NCI-H1105 treated with DMSO at 0.1 percent for 48 hours (cell line): ENCODE measurements at regions not wholly inside any gene's neighbourhood (a gene's known extent, or its start where the extent isn't known, plus 50 kb on each side); places are given as distances from the start of the nearest gene placed in this dataset.

Experiments used
- DNase-seq: peaks from one replicate; lab custom pipeline; 2025; lab: John Stamatoyannopoulos, UW

DNA sequence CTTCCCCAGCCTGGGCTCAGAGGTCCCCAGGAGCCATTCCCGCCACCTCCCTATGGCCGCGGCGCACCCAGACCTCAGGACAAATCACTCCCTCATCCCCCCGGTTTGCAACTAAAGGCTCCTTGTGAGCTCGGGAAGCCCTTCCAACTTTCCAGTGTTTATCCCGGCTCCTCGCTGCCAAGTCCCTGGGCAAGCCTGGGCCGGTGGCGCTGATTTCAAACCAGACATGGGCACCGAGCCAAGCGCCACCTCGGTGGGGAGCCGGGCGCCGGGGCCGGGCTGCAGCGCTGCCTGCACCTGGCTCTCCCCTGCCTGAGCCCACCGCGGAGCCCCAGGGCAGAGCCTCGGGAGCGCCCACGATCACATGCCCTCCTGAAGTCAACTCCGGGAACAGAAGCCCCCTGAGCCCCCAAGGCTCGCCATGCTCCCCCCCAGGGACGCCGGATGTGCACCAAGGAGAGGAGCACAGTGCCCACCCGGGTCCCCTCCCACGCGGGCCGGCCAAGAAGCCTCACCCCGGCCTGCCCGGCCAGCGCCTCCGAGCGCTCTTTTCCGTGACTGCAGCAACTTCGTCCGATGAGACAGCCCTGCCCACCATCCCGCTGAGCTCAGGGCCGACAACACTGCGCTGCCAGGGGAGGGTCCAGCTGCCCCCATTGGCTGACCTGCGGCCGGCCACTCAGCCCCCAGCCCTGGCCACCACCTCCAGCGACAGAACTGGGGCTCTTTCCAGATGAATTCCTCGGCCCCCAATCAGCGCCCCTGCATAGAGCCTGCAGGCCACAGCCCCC, 50.0 kb downstream of the NCOR2 start:
- DNase-seq, result peak; percentile 97

DNA sequence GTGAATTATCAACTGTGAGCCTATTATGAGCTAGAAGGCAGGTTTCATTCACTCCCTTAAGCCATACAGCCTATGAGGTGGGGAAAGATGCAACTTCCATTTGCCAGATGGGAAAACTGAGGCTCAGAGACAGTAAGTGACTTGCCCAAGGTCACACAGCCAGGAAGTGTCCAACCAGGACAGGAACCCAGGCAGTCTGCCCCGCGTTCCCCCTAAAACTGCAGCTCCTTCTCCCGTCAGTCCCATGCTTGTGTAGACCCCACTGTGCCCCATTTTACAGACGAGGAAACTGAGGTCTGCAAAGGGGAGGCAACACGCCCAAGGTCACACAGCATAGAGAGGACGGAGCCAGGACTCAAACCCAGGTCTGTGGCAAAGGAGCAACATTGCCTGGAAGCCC, 50.6 kb downstream of the NCOR2 start:
- no peak for DNase-seq

DNA sequence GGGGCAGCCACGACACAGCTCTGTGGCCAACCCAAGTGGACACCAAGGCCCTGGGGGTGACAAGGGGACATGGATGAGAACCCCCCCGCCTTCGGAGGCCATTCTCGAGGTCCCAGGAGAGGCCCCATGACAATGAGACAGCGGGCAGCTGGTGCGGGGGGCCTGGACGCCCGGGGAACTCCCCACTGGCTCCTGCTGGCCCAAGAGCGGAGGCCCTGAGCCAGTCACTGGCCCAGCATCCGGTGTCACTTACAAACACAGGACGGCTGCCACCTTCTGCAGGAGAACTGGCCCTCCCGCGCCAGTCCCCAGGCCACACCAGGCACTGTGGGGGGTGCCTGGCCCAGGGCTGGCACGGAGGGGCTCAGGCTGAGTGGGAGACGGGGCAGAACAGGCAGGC, 51.4 kb downstream of the NCOR2 start:
- DNase-seq, result no peak

DNA sequence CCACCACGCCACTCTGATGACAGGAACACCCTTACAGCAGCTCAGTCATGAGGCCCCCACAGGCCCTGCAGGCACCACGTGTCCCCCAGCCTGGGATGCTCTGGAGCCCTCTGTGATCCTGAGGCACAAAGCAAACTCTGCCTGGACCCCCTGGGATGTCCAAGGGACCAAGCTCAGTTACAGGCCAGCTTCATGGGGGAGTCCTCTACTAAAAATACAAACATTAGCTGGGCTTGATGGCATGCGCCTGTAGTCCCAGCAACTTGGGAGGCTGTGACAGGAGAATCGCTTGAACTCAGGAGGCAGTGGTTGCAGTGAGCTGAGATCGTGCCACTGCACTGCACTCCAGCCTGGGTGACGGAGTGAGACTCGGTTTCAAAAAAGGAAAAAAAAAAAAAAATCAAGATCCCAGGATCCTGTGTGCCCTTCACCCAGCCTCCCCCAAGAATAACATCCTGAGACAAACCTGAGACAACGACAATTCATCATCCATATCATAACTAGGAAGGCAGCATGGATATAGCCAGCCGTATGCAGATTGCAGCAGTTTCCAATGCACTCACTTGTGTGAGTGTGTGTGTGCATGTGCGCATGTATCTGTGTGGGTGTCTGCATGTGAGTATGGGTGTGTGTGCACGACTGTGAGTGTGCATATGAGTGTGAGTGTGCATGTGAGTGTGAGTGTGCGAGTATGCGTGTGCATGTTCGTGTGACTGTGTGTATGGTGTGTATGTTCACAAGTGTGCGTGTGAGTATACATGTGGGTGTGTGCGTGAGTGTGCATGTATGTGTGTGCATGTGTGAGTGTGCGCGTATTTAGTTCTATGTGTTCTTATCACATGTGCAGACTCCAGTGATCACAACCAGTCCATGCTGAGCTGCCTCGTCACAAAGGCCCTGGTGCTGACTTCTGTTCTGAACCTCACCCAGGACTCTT, 52.1 kb downstream of the NCOR2 start:
- DNase-seq, result no peak

DNA sequence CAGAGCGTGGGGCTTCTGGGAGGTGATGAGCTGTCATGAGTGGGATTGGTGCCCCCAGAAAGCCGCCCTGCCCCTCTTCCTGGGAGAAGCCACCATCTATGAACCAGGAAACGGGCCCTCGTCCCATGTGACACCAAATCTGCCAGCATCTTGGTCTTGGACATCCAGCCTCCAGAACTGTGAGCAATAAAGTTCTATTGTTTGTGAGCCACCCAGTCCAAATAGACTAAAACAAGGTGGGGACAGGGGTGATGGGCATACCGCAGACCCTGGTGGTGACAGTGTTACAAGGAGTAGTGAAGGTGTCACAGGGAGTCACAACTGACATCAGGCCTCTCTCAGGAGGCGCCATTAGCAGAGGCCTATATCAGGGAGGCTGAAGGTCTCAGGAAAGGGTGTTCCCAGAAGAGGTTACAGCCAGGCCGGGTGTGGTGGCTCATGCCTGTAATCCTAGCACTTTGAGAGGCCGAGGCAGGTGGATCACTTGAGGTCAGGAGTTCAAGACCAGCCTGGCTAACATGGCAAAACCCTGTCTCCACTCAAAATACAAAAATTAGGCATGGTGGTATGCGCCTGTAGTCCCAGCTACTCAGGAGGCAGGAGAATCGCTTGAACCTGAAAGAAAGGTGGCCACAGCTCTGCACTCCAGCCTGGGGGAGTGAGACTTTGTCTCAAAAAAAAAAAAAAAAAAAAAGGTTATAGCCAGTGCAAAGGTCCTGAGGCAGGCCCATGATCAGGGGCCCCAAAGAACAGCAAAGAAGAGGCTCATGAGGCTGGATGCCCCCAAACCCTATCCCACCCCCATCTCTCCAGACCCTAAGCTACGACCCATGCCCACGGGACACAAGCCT, 53.0 kb downstream of the NCOR2 start:
- no peak for DNase-seq

DNA sequence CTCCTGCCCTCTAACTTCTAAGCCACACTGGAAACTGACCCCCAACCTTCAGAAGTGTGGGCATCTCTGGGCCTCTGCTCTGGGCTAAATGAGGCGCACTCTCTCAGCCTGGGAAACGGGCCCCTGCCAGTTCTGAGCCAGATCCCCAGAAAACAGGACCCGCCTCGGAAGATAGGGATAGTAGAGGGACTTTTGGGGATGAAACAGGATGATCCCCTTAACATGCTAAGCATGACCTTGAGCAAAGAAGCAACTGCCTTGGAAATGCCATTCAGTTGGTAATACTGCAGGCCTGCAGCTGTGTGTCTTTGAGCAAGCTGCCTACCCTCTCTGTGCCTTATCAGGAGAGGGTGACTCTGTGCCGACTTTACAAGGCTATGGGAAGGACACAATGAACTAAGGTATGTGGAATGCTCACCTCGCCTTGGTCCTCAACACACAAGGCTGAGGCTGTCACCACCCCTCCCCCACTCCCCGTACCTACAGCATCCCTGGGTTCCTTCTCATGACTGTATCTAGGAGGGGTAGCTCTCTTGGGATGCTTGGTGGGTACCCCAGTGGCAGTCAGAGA, 54.0 kb downstream of the NCOR2 start:
- DNase-seq, result no peak

DNA sequence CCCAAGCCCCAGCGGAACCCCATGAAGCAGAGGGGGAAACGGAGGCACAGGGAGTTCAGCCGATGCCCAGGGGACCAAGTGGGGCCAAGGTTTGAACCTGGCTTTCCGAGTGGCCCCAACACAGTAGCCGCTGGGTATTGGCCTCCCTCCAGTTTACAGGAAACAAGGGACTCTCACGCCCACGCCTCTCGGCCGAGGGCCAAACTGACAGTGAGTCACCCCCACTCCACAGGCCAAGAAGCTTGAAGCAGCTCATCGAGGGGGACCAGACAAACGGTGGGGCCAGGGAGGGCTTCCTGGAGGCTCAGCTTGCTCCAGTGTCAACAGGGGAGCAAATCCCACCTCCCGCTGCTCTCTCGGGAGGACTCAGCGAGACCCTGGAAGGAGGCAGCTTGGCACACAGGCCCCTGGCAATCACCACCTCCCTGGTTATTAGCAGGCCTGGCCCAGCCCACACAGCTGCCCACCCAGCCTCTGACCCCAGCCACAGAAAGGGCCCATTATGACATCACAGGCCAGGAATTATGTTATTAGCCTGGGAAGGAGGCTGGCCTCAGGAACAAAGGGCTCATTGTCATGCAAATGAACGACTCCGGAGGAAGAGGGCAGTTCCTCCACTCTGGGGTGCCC, 54.6 kb downstream of the NCOR2 start:
- peak; percentile 55 for DNase-seq

DNA sequence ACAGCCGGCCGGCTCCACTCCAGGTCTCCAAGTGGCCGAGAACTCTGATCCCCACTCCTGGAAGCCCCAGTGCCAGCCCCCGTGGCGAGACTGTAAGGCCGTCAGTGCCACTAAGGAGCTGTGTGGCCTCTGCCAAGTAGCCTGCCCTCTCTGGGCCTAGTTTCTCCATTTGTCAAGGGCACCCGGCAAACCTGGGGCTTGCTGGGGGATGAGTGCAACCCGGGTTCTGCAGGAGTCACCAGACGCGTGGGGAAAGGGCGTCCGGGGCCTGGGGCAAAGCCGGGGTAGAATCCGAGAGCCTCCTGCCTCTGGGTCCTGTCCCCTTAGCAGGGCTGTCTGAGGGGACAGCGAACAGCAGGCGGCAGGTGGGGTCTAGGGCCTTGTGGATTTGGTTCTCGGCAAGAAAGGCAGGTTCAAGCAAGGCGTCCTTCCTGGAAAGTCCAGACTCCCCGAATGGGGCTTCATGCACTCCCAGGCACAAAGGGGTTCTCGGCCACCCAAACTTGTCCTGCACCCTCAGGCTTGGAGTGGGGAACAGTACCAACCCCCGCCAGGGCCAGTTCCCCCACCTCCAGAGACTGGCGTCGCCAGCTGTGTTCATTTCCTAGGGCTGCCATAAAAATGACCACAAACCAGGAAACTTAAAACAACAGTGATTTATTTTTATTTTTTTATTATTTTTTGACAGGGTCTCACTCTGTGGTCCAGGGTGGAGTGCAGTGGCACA, 56.0 kb downstream of the NCOR2 start:
- no peak for DNase-seq

DNA sequence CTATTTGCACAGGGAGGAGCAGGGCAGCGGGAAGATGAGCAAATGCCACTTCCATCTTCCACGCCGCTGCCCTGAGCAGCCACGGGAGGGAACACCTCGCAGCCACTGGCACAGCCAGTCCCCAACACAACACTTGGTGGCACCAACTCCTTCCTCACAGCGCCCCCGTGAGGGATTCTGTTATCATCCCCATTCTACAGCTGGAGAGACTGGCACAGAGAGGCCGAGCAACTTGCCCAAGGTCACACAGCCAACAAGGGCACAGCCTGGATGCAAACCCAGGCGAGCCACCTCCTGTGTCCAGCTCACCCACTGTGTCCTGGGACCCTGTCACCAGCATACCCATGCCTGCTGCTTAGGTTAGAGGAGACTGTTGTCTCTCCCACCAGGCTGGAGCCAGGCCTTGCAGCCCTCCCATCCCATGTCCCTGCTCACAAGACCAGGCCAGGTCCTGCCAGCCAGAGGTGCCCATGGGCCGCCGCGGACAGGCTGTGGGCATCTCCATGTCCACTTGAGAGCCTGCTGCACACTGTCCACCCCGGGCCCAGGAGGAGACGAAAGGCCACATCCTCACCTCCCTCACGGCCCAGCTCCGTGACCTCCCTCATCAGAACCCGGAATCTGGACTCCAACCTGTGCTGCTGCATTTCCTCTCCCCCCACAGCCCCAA, 57.0 kb downstream of the NCOR2 start:
- DNase-seq, result no peak

DNA sequence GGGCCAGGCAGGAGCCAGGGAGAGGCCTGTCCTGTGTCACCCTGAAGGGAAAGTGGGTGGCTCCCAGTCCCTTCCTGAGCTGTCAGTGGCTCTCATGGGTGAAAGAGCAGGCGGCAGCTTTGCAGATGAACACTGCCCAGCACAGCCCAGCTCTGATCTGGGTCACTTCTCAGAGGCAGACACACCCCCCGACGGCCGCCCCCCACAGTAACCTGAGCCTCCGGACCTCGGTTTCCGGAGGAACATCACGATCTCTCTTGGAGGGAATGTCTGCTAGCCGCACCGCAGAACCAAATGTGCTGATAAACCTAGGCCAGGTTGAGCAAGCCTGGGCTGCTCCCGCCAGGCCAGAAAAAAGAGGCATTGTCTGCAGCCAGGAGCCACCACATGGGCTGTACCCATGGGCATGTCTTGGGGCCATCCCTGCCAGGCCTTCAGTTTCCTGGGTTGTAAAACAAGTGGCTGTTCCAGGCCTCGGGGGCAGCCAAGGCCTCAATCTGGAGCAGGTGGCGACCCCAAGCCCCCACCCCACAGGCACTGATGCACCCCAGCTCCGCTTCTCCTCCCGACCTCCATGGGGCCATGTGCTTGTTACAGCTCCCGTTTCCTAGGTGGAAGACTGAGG, 57.6 kb downstream of the NCOR2 start:
- DNase-seq, result no peak

DNA sequence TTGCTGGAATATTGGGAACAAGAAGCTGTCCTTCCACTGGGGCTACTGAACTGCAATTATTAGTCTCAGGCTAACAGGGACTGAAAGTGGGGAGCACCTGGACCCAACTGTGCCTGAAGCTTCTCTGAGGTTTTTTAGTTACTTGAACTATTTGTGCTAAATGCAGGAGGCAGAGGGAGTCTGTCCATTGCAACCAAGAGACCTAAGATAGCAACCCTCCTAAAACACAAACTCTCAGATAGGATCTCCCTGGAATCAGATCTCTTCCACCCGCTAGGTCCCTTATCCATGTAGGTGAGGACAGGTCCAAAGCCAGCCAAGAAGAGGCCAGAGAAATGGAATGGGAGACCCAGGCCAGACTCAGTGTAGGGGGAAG, 58.1 kb downstream of the NCOR2 start:
- DNase-seq, result no peak

DNA sequence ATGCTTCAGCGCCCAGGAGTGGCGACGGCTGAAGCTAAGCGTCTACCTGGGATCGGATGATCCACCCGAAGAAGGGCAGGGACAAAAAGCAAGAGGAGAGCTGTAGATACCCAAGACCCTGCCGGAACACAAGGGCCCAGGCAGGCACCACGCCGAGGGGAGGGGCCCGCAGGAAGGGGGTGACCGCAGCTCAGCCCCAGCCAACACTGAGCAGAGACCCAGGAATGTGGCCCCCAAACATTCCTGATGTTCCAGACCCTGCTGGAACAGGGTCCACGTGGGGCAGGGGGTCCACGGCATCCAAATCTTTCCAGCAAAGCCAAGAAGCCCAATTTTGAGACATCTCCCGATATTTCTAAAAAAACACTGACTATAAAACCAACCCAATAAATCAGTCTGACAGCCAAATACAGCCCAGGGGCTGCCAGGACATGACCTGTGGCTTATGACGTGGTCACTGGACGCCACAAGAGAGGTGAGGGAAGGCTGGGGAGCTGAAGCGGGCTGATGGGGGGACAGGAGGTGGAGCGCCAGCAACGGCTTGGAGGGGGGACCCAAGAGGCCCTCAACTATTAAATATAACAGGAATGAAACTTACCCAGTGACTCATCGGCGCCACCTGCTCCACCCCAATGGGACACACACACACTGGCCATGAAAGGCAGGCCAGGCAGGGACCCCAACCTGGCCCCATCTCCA, 58.9 kb downstream of the NCOR2 start:
- no peak for DNase-seq

DNA sequence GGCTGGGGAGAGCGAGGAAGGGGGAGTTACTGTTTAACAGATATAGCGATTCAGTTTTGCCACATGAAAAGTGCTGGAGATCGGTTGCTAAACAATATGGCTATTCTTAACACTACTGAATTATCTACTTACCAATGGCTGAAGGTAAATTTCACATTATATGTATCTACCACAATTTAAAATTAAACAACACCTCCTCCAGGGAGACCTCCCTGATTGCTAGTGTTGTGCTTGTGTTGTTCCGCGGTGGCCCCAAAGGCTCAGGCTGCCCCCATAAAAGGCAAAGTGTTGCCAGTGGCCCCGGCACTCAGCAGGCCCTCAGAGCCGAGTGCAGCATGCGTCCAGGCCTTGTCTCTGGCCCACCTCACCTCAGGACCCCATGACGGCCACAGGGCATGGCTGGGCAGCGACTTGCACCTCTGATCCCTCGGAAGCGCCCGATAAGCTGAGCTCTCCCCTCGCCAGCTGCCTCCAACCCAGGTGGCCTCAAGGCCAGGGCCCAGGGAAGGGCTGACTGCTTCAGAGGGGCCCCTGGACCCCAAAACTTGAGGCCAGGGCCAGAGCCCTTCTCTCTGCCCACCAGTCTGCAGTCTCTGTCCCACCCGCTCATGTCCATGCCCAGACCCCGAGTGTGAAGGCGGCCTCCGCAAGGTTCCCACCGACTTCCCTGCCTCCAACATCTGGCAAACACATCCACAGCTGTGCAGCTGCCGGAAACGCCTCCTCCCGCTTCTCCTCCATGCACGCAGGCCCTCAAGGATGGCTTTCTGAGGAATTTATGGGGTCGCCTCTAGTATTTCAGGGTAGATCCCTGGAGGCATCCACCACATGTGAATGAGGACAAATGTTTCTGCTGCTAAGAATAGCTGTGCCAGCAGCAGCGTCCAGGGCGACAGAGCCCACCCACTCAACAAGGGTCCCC, 60.0 kb downstream of the NCOR2 start:
- DNase-seq, result no peak

DNA sequence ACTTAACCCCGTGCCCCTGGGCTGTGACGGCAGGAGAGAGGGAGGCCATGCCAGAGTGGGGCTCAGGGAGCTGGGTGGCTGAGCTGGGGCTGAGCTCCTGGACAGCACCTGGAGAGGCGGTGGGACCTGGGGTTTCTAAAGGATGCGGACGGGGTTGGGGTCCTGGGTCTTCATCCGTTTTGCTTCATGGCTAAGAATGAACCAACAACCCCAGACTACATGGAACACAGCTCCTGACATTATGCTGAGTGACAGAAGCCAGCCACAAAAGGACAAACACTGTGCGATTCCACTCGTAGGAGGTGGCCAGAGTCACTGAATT, 60.6 kb downstream of the NCOR2 start:
- DNase-seq, result no peak

DNA sequence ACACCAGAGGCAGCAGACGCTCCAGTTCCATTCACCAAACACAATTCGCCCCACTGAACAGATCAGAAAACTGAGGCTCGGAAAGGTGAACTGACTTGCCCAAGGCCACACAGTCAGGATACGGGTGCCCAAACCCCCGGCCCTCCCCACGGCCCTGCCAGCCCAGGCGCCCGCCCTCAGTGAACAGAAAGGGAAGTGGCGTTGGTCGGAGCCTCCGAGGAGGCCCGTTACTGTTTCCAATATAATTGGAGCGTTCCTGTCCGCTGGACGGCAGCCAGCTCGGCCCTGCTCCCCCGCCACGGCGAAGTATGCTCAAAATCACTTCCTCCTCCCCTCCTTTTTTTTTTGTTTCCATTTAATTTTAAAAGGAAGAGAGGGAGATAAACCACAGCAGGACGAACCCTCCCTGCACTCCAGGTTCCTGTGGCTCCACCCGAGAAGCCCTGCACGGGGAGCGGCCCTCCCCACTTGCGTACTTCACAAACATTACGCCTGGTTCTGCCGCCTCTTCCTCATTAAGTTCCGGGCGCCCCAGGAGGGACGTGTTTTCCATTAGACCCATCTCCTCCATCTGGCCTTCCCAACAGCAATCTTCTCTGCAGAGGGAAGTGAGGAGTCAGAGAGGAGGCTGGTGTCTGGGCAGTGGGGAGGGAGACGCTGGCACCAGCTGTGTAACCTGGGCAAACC, 61.1 kb downstream of the NCOR2 start:
- no peak for DNase-seq

DNA sequence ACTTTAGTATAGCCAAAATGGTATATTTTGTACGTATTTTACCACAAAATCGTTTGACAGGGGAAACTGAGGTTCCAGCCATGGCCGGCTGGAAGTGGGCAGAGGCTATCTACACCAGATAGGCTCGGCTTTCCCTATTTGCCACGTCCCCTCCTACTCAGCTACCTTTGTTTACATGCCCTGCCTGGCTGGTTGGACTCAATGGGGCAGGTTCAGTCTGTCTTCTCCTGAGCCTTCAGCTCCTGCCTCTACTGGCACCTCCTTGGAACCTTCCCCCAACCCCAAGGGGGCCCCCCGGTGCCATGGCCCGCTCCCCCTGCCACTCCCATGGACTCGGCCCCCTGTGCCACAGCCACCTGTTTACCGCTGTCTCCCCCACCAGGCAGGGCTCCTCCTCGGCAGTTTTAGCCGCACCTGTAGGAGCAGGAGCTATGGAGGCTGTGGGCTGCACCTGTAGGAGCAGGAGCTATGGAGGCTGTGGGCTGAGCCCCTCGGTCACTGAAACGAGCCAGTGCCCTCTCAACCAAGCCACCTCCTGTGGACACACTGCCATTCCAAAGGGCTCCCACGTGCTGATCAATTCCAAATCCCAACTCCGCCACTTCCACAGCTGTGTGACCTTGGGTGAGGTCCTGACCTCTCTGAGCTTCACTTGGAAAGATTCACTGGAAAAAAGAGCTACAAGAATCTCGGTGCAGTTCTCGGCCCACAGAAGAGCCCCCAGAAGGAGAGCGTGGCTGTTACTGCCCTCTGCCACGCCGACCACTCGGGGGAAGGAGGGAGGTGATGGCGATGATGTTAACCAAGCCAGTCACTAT, 62.2 kb downstream of the NCOR2 start:
- no peak for DNase-seq
